Stimulated activated naive CD8-positive, alpha-beta T cell treated with anti-CD3 and anti-CD28 coated beads, Interleukin-15, Interleukin-2, amounts not matched to agents 100 ng/mL and 50 ng/mL, for 24 hours (primary cell): ENCODE measurements at regions not wholly inside any gene's neighbourhood (a gene's known extent, or its start where the extent isn't known, plus 50 kb on each side); places are given as distances from the start of the nearest gene placed in this dataset.
A peak's percentile ranks its signal among the peaks of the same experiment; 100 is the strongest.

Source experiments
- H3K27ac Mint-ChIP-seq: one replicate; pipeline ENCODE4 v1.8.0; 2021; ENCODE audit warnings: mild to moderate bottlenecking, mixed read lengths
- H3K27me3 Mint-ChIP-seq: one replicate; pipeline ENCODE4 v1.8.0; 2021; ENCODE audit warnings: mixed read lengths
- H3K36me3 Mint-ChIP-seq: one replicate; pipeline ENCODE4 v1.8.0; 2021; ENCODE audit warnings: low read depth, mixed read lengths
- H3K4me1 Mint-ChIP-seq: one replicate; pipeline ENCODE4 v1.8.0; 2021; ENCODE audit warnings: low read depth, mixed read lengths
- H3K4me3 Mint-ChIP-seq: one replicate; pipeline ENCODE4 v1.8.0; 2021; ENCODE audit warnings: mild to moderate bottlenecking, mixed read lengths
- H3K9me3 Mint-ChIP-seq: one replicate; pipeline ENCODE4 v1.8.0; 2021; ENCODE audit warnings: mixed read lengths

DNA sequence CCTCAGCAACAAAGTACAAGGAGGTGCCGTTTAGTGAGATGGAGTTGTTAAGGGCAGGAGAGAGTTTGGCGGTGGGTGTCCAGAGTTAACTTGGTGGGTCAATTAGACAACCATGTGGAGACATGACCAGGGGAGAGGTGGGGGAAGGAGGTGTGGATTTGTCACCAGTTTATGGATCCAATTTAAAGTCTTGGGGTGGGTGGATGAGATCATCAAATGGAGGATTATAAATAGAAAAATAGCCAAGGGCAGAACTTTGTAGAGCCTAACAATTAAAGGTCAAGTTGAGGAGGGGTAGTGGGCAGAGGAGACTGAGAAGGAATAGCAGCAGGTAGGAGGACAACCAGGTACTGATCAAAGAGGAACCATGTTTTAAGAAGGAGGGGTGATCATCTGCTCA, 108.7 kb upstream of the IL12B start:
- Mint-ChIP-seq H3K36me3 (no peaks in the 10 kb centered on the region), H3K27ac (no peak overlapping the region), H3K9me3 (no peaks in the 10 kb centered on the region), H3K4me3 (no peak overlapping the region), H3K4me1 (no peaks in the 10 kb centered on the region), H3K27me3 (no peaks in the 10 kb centered on the region)

DNA sequence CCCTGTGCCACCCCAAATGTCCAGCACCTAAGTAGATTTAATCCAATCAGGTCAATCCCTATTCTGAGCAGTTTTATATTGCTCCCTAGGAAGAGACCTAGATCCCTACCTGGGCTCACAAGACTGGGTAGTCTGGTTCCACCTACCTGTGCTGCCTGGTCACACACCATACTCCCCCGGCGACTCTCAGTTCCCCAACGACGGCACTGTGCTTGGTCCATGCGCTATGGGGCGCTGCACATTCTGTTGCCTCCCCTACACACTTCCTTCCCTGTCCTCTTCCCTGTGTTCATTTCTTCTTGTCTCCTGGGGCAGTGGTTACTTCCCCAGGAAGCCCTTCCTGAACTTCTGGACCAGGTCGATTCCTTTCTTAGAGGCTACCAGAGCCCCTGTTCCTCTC, 109.9 kb upstream of the IL12B start:
- Mint-ChIP-seq H3K27ac (no peak overlapping the region), H3K27me3 (no peaks in the 10 kb centered on the region), H3K4me1 (no peaks in the 10 kb centered on the region), H3K4me3 (no peak overlapping the region), H3K9me3 (no peaks in the 10 kb centered on the region), H3K36me3 (no peaks in the 10 kb centered on the region)

DNA sequence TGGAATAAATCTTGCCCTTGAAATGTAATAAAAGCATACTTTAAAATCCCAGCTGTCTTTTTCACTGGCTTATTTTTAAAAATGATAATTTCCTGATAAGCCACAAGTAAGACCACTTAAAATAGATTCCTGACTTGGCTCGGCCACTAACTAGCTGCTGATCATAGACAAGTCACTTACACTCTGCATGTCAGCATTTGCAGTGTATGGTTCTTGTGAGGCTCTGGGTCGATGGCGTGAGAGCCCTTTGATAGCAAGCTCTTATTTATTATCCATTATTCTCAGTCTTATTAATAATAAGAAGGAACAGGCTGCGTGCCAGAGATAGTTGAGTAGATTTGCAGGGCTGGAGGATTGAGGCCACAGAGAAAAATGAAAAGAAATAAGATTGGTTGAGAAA, 110.7 kb upstream of the IL12B start:
- H3K4me1 Mint-ChIP-seq, result no peaks in the 10 kb centered on the region
- H3K27ac Mint-ChIP-seq, result no peak overlapping the region

DNA sequence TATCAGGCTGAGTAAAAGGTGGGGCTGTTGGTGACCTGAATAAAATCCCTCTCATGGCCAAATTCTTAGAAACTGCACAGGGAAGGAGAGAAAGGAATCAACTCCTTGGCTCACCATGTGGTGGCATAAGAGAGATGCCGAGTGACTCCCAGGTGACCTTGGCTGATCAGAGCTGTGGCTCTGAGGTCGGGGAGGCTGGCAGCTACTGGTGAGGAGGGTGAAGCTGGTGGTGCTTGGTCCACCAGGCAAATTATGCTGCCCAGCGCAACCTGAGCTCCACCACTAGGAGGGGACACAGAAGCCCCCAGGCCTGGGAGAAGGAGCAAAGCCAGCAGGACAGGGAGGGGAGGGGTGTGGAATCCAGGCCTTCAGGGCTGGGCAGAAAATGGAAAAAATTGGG, 111.2 kb upstream of the IL12B start:
- Mint-ChIP-seq H3K4me1 (no peaks in the 10 kb centered on the region), H3K9me3 (no peaks in the 10 kb centered on the region), H3K4me3 (no peak overlapping the region), H3K27me3 (no peaks in the 10 kb centered on the region), H3K27ac (no peak overlapping the region), H3K36me3 (no peaks in the 10 kb centered on the region)

More for the DNA sequence above, 110.7 kb upstream of the IL12B start:
- H3K4me3 Mint-ChIP-seq, result no peak overlapping the region
- H3K9me3 Mint-ChIP-seq, result no peaks in the 10 kb centered on the region
- no peaks in the 10 kb centered on the region for H3K36me3 Mint-ChIP-seq
- H3K27me3 Mint-ChIP-seq, result no peaks in the 10 kb centered on the region

DNA sequence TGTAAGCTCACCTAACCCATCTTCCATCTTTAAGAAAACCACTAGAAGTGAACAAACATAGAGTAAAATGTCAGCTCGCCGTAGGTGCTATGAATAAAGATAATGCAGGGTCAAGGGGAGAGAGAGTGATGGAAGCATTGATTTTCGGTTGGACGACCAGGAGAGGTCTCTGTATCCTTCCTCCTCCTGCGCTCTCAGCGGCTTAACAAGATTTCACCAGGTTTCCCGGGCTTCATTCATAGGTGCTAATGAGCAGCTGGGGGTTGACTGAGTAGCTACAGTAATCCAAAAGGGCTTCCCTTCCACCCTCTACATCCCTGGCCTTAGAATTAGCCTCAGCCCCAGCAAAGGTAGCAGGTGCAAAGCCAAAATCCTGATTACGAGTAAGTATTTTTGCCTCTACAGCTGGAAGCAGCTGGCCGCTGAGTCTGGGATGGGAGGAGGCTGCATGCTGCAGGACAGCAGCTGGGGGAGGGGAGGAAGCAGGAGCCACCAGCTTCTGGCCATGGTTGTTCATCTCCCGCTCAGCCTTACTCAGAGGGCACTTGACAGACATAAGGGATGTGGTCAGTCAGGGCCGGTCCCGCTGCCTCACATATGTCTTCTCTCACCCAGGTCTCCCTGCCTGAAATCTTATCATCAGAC, 112.0 kb upstream of the IL12B start:
- H3K4me1 Mint-ChIP-seq, result no peaks in the 10 kb centered on the region
- no peak overlapping the region for H3K27ac Mint-ChIP-seq
- no peaks in the 10 kb centered on the region for H3K36me3 Mint-ChIP-seq
- peaks cover 5% of the 10 kb centered on the region for H3K27me3 Mint-ChIP-seq
- H3K4me3 Mint-ChIP-seq, result no peak overlapping the region
- H3K9me3 Mint-ChIP-seq, result no peaks in the 10 kb centered on the region

DNA sequence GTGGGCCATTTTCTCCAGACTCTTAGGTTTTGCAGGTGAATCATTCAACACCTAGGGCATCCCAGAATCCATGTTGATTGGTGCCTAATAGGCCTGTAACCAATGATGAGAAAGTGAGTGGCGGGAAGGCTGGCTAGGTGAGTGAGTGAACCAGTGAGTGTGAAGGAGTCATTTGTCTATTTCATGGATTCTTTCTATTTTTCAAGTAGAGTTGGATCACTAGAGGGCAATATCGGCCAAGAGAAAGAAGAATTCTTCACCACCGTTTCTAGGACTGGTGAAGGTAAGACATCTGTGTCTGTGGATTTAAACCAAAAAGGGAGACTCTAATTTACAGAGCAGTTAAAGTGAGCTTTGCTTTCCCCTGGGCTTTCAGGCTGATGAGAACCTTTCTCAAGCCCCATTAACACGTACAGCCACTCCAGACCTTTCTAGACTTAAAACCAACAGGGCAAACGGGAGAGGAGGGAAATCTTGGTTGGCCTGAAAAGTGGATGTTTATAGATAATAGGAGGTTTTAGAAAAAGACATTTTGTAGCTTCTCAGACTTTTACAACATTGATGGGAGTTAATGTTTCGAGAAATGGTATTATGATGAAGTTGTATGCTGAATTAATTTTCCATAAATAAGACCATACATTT, 114.3 kb upstream of the IL12B start:
- no peak overlapping the region for H3K4me3 Mint-ChIP-seq
- no peaks in the 10 kb centered on the region for H3K36me3 Mint-ChIP-seq
- H3K4me1 Mint-ChIP-seq, result no peaks in the 10 kb centered on the region
- no peak overlapping the region for H3K27ac Mint-ChIP-seq
- H3K27me3 Mint-ChIP-seq, result peaks cover 7% of the 10 kb centered on the region
- H3K9me3 Mint-ChIP-seq, result no peaks in the 10 kb centered on the region

DNA sequence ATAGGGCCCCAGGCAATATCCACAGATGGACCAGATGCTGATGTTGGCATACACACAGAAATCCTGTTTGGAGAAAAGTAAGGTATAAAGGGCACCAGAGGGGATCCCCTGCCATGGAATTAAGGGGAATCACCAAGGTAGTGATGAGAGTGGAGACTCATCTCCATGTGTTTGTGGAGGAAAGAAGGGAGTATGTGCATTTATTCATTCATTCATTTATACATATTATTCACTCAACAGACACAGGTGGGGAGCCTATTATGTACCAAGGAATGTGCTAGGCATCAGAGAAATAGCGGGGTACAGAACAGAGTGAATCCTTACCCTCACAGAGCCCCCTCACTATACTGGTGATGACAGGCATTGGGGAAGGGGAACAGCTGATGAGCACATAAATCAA, 116.8 kb upstream of the IL12B start:
- no peaks in the 10 kb centered on the region for H3K9me3 Mint-ChIP-seq
- H3K27ac Mint-ChIP-seq, result no peak overlapping the region
- no peaks in the 10 kb centered on the region for H3K36me3 Mint-ChIP-seq
- no peak overlapping the region for H3K4me3 Mint-ChIP-seq
- peaks cover 6% of the 10 kb centered on the region for H3K4me1 Mint-ChIP-seq
- peaks cover 7% of the 10 kb centered on the region for H3K27me3 Mint-ChIP-seq

DNA sequence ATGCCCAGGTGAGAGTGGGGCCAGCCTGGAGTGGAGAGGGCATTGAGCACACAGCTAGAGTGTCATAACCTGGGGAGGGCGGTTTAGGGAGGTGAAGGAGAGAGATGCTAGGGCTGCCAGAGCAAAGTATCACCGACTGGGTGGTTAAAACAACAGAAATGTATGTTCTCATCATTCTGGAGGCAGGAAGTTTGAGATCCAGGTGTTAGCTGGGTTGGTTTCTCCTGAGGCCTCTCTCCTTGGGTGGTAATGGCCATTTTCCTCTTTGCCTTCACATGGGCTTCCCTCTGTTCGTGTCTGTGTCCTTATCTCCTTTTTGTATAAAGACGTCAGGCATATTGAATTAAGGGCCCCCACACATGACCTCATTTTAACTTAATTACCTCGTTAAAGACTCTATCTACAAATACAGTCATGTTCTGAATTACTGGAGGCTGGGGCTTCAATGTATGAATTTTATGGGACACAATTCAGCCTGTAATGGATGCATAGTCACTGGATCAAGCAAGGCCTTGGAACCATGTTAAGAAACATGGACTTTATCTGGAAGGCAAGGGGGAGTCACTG, 118.6 kb upstream of the IL12B start:
- Mint-ChIP-seq H3K9me3 (no peaks in the 10 kb centered on the region), H3K4me3 (no peak overlapping the region), H3K27ac (no peak overlapping the region), H3K36me3 (no peaks in the 10 kb centered on the region), H3K27me3 (peaks cover 20% of the 10 kb centered on the region), H3K4me1 (peaks cover 11% of the 10 kb centered on the region)

DNA sequence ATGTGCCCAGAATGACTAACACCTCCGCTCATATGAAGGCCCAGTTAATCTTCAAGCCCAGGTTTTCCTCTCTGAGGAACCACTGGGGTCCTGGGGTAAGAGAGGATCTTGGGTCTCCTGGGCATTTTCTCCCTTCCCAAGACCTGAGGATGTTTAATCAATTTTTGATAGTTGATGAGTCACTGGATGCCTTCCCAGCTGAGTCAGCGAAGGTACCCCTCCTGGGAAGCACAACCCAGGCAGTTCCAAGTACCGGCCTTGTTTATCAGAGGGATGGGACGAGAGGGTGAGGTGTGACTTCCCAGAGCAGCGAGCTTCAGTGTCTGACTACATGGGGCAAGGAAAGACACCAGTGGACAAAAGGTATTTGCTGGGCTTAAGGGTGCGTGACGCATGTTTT, 119.6 kb upstream of the IL12B start:
- Mint-ChIP-seq H3K4me1 (peaks cover 11% of the 10 kb centered on the region), H3K27me3 (peaks cover 30% of the 10 kb centered on the region), H3K27ac (no peak overlapping the region)

DNA sequence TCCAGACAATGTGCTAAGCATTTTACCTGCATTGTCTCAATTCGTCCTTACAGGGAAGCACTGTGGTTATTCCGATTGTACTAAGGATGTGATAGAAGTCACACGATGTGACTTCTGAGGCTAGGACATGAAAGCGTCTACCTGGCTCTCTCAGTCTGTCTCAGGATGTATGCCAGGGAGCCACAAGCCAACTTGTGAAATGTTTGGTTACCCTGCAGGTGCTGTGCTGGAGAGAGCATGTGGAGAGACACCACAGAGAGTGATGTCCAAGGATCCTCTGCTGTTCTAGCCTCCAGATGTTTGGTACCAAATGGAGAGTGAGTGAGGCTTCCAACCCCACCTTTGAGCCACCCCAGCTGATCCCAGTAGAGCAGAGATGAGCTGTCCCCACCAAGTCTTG, 120.1 kb upstream of the IL12B start:
- H3K9me3 Mint-ChIP-seq, result no peaks in the 10 kb centered on the region
- peaks cover 11% of the 10 kb centered on the region for H3K4me1 Mint-ChIP-seq
- no peak overlapping the region for H3K4me3 Mint-ChIP-seq
- no peak overlapping the region for H3K27ac Mint-ChIP-seq
- no peaks in the 10 kb centered on the region for H3K36me3 Mint-ChIP-seq
- H3K27me3 Mint-ChIP-seq, result peaks cover 35% of the 10 kb centered on the region

More for the DNA sequence above, 119.6 kb upstream of the IL12B start:
- Mint-ChIP-seq H3K9me3 (no peaks in the 10 kb centered on the region), H3K4me3 (no peak overlapping the region), H3K36me3 (no peaks in the 10 kb centered on the region)

DNA sequence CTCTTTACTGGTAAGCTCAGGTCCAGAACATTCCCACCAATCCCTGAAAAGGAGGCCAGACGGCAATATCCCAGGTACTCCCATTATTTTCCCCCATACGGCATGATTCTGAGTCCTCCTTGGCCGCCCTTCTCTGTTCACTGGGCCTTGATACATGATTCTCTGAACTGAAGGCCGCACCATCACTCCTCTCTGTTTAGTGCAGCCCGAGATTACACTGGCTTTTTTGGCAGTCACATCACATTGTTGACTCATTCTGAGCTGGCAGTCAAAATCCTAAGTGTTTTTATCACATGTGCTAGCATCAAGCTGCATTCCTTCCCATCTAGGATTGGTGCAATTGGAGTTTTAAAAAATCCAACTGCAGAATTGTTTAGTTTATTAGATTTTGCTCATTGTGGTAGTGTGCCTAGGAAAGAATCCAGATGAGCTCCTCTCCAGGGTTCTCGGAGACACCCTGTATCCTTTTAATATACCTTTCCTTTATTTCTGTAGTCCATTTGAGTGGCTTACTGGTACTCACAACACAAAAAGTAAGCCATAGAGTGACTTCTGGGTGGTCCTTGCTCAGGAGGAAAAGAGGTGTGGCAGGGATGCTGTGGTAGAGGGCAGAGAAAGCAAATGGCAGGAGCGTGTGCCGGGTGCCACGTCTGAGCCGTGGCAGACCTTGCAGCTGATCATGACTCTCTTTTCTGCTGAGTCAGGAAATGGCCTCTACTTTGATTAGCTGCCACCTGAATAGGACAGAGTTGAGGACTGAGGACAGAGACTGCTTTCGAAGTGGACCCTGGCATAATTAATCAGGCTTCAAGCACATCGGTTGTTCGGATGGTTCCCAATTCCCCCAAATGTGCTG, 121.1 kb upstream of the IL12B start:
- Mint-ChIP-seq H3K4me1 (peaks cover 21% of the 10 kb centered on the region), H3K36me3 (no peaks in the 10 kb centered on the region), H3K9me3 (no peaks in the 10 kb centered on the region), H3K27ac (no peak overlapping the region), H3K4me3 (no peak overlapping the region), H3K27me3 (peaks cover 41% of the 10 kb centered on the region)

DNA sequence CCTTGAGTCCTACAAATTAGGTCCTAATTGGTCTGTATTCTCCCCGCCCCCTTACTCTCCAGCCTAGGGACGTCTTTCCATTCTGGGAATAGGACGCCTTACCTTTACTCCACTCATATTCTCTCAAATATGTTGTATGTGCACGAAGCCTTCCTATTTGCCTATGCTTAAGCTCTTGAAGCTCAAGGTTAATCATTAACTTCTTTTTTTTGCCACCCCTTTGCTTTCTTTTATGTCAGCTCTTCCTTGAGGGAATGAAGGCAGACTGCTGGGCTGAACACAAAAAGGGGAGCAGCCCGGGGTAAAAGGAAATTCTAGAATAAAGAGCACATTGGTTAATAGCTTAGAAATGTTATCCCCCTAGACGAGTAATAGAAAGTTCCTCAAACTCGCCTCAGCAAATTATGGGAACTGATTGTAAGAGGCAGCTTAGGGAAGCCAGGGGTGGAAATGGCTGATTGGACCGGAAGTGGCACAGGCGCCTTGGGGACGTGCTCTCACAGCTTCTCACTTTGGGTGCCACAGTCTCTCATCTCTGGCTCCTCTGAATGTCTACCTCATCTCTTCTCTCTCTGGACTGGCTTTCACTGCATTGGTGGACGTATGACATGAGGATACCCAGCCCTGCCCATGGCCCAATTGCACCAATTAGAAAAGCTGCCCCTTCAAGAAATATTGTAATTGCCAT, 122.3 kb upstream of the IL12B start:
- Mint-ChIP-seq H3K36me3 (no peaks in the 10 kb centered on the region), H3K27me3 (peaks cover 35% of the 10 kb centered on the region), H3K9me3 (no peaks in the 10 kb centered on the region), H3K27ac (no peak overlapping the region), H3K4me1 (peaks cover 33% of the 10 kb centered on the region), H3K4me3 (no peak overlapping the region)

DNA sequence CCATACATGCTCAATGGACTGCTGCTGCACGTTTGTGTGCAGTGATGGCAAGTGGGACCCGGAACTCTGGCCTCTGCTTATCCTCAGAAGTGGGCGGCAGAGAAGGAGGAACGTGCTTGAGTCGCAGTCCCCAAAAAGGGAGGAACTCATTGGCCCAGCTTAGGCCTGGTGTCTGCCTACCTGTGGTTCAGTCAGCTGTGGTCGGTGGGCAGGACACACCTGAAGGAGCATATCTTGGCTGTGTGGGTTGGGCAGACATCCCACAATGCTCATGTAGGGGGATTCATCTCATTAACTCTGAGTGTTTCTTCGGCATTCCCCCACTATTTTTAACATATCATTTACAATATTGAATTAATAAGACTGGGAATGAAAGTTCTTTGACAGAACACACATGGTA, 122.9 kb upstream of the IL12B start:
- Mint-ChIP-seq H3K27me3 (peaks cover 35% of the 10 kb centered on the region), H3K9me3 (no peaks in the 10 kb centered on the region), H3K4me1 (peaks cover 39% of the 10 kb centered on the region), H3K27ac (no peak overlapping the region), H3K4me3 (no peak overlapping the region), H3K36me3 (no peaks in the 10 kb centered on the region)

DNA sequence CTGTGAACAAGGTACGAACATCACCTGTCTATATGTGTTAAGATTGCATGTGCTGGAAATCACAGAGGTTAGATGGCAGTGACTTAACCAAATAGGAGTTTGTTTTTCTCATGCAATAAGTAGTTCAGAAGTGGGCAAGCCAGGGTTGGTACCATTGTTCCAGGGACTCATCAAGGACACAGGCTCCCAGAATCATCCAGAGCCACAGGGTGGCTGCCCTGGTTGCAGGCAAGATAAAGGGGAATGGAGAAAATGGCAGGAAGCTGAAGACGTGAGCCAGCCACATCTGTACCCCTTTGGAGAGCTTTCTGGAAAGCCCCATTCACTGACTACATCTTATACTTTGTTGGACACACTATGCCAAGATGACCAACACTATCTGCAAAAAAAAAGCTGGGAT, 126.0 kb upstream of the IL12B start:
- Mint-ChIP-seq H3K27me3 (peaks cover 38% of the 10 kb centered on the region), H3K27ac (peak overlapping the region; percentile 93), H3K4me1 (peaks cover 59% of the 10 kb centered on the region), H3K9me3 (no peaks in the 10 kb centered on the region), H3K36me3 (no peaks in the 10 kb centered on the region), H3K4me3 (no peak overlapping the region)
